ENCODE measurements at regions not wholly inside any gene's neighbourhood (a gene's known extent, or its start where the extent isn't known, plus 50 kb on each side); places are given as distances from the start of the nearest gene placed in this dataset.

GRCh38 chr15:87493803-87494202 lies 762.7 kb downstream of the NTRK3 start:
- ChIA-PET CTCF (no interaction called here), POLR2A (no interaction called here)
- no peak overlapping the region for H3K4me3 ChIP-seq (ENCODE audit: low read length)
- intact Hi-C loops (cut with DNase I, micrococcal nuclease), result no loop called here
- peaks cover 0 to 2% of the 10 kb centered on the region in 2 experiments for H3K27me3 ChIP-seq (ENCODE audit: control insufficient read depth in 1 of 2, insufficient read depth in 2 of 2, low read length in 2 of 2)
- Mint-ChIP-seq H3K27me3 (no peaks in the 10 kb centered on the region), H3K4me1 (ENCODE audit: low read depth) (no peaks in the 10 kb centered on the region), H3K27ac (no peak overlapping the region), H3K9me3 (no peaks in the 10 kb centered on the region), H3K4me3 (no peak overlapping the region), H3K36me3 (ENCODE audit: low read depth) (no peaks in the 10 kb centered on the region)
- no peaks in the 10 kb centered on the region for H3K36me3 ChIP-seq (ENCODE audit: insufficient read depth, low read length)
- H3K4me1 ChIP-seq (ENCODE audit: insufficient read depth, low read length), result no peaks in the 10 kb centered on the region
- H3K9me3 ChIP-seq (ENCODE audit: control insufficient read depth in 1 of 2, insufficient read depth in 1 of 2, low read length in 2 of 2), result no peaks in the 10 kb centered on the region
- ATAC-seq (ENCODE audit: poor library complexity) (no peak), DNase-seq (no peak)
- TF ChIP-seq CTCF (IDR thresholded peaks at IDR 0.05), result no peak
- H3K27ac ChIP-seq (ENCODE audit: low read depth in 1 of 2, low read length in 2 of 2), result no peak overlapping the region

- Histone ChIP-seq H3K27ac (ENCODE audit: low read depth in 1 of 2, low read length in 2 of 2) (no peak overlapping the region), H3K4me1 (ENCODE audit: insufficient read depth, low read length) (no peaks in the 10 kb centered on the region), H3K9me3 (ENCODE audit: control insufficient read depth in 1 of 2, insufficient read depth in 1 of 2, low read length in 2 of 2) (no peaks in the 10 kb centered on the region), H3K27me3 (ENCODE audit: control insufficient read depth in 1 of 2, insufficient read depth in 2 of 2, low read length in 2 of 2) (peaks cover 0 to 2% of the 10 kb centered on the region in 2 experiments), H3K36me3 (ENCODE audit: insufficient read depth, low read length) (no peaks in the 10 kb centered on the region), H3K4me3 (ENCODE audit: low read length) (no peak overlapping the region)
- ATAC-seq (ENCODE audit: poor library complexity), result no peak
- POLR2A ChIA-PET, result no interaction called here
- CTCF ChIA-PET, result no interaction called here
- Mint-ChIP-seq H3K36me3 (ENCODE audit: low read depth) (no peaks in the 10 kb centered on the region), H3K4me1 (ENCODE audit: low read depth) (no peaks in the 10 kb centered on the region), H3K9me3 (no peaks in the 10 kb centered on the region), H3K27me3 (no peaks in the 10 kb centered on the region), H3K4me3 (no peak overlapping the region), H3K27ac (no peak overlapping the region)
- no peak for TF ChIP-seq CTCF (IDR thresholded peaks at IDR 0.05)
- no peak for DNase-seq
- intact Hi-C loops (cut with DNase I, micrococcal nuclease), result no loop called here
These were observed 764.2 kb downstream of the NTRK3 start for GRCh38 chr15:87492321-87492720.

DNA sequence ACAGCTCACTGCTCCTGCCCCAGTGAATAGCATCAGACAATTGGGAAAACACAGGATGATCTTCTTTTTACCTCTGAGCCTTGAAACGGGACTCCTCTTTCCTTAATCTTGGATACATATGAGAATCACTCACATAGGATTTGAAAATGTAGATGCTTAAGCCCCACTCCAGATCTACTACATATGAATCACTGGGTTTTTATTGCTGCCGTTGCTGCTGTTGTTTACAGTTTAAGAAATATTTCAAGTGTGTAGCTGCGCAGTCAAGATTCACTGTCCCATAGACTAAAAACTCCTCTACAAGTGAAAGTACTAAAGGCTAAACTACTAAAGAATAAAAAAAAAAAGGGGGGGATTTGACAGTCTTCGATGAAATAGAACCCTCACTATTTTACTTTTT lies 765.9 kb downstream of the NTRK3 start:
- Mint-ChIP-seq H3K27me3 (no peaks in the 10 kb centered on the region), H3K27ac (no peak overlapping the region), H3K36me3 (ENCODE audit: low read depth) (no peaks in the 10 kb centered on the region), H3K4me1 (ENCODE audit: low read depth) (no peaks in the 10 kb centered on the region), H3K4me3 (no peak overlapping the region), H3K9me3 (no peaks in the 10 kb centered on the region)
- no peaks in the 10 kb centered on the region for H3K36me3 ChIP-seq (ENCODE audit: insufficient read depth, low read length)
- no peak for TF ChIP-seq CTCF (IDR thresholded peaks at IDR 0.05)
- H3K9me3 ChIP-seq (ENCODE audit: control insufficient read depth in 1 of 2, insufficient read depth in 1 of 2, low read length in 2 of 2), result no peaks in the 10 kb centered on the region
- no peak for DNase-seq
- ATAC-seq (ENCODE audit: poor library complexity), result no peak
- no peak overlapping the region for H3K27ac ChIP-seq (ENCODE audit: low read depth in 1 of 2, low read length in 2 of 2)
- intact Hi-C loops (cut with DNase I, micrococcal nuclease), result no loop called here
- no peak overlapping the region for H3K4me3 ChIP-seq (ENCODE audit: low read length)
- H3K4me1 ChIP-seq (ENCODE audit: insufficient read depth, low read length), result no peaks in the 10 kb centered on the region
- CTCF ChIA-PET, result no interaction called here
- POLR2A ChIA-PET, result no interaction called here
- peaks cover 0 to 2% of the 10 kb centered on the region in 2 experiments for H3K27me3 ChIP-seq (ENCODE audit: control insufficient read depth in 1 of 2, insufficient read depth in 2 of 2, low read length in 2 of 2)

Measured in CD4-positive, alpha-beta T cell (primary cell).